K562 (cell line): ENCODE measurements at regions not wholly inside any gene's neighbourhood (a gene's known extent, or its start where the extent isn't known, plus 50 kb on each side); places are given as distances from the start of the nearest gene placed in this dataset.

ENCODE experiments used
- CBX3 ChIP-seq, 2 experiments: IDR thresholded peaks; 1 replicate in 1 of 2; 2 replicates in 1 of 2; pipeline ENCODE4 v1.6.1; 2012; ENCODE audit warnings: inconsistent platforms in 2 of 2, low read length in 2 of 2, borderline replicate concordance in 1 of 2, control low read depth in 1 of 2
- CHAMP1 ChIP-seq: fragments of 450-650 bp; IDR thresholded peaks from 2 replicates; pipeline ENCODE4 v1.6.1; 2016; ENCODE audit warnings: mild to moderate bottlenecking
- GTF2E2 ChIP-seq: fragments of 200-800 bp; sonication (Bioruptor generic); IDR thresholded peaks from 2 replicates; pipeline ENCODE4 v1.6.1; 2016; ENCODE audit warnings: missing genetic modification characterization, missing compliant biosample characterization
- MTA3 ChIP-seq: fragments of 450-650 bp; formaldehyde crosslinking; IDR thresholded peaks from 2 replicates; pipeline ENCODE4 v1.6.1; 2017; ENCODE audit warnings: mild to moderate bottlenecking, borderline replicate concordance
- PML ChIP-seq: IDR thresholded peaks from 2 replicates; pipeline ENCODE4 v1.6.1; 2012; ENCODE audit warnings: low read length, inconsistent platforms
- PURB ChIP-seq: sonication (generic); formaldehyde crosslinking; IDR thresholded peaks from 2 replicates; pipeline ENCODE4 v1.9.0; 2021; ENCODE audit warnings: low read depth, mild to moderate bottlenecking, missing genetic modification reagents
- SP1 ChIP-seq: sonication (generic); formaldehyde crosslinking; IDR thresholded peaks from 2 replicates; pipeline ENCODE4 v1.8.1; 2022; ENCODE audit warnings: mild to moderate bottlenecking, missing genetic modification reagents
- SP2 ChIP-seq: IDR thresholded peaks from 2 replicates; pipeline ENCODE4 v1.6.1; 2011; ENCODE audit warnings: mild to moderate bottlenecking, low read depth, low read length, moderate library complexity; ENCODE audit not compliant: poor library complexity, severe bottlenecking; ENCODE audit errors: extremely low read depth
- TAL1 ChIP-seq: fragments of 450-650 bp; IDR thresholded peaks from 2 replicates; pipeline ENCODE4 v1.6.1; 2016; ENCODE audit warnings: mild to moderate bottlenecking
- ZBTB17 ChIP-seq: fragments of 450-650 bp; formaldehyde crosslinking; IDR thresholded peaks from 2 replicates; pipeline ENCODE4 v1.4.0; 2020; ENCODE audit warnings: mild to moderate bottlenecking
- ZBTB40 ChIP-seq, 2 experiments: fragments of 450-650 bp in 1 of 2; sonication (generic) in 1 of 2; formaldehyde crosslinking in 1 of 2; IDR thresholded peaks; 2 replicates each; pipeline versions ENCODE4 v1.7.1 to v1.9.0; 2016 to 2022; ENCODE audit warnings: inconsistent platforms in 1 of 2, mild to moderate bottlenecking in 1 of 2, missing genetic modification reagents in 1 of 2
- ZMIZ1 ChIP-seq, 2 experiments: fragments of 150-350 bp in 1 of 2; IDR thresholded peaks; 2 replicates each; pipeline ENCODE4 v1.6.1; 2012 to 2016; ENCODE audit warnings: low read depth in 2 of 2, low read length in 2 of 2, mild to moderate bottlenecking in 1 of 2, moderate library complexity in 1 of 2
- ZNF217 ChIP-seq: sonication (generic); formaldehyde crosslinking; IDR thresholded peaks from 2 replicates; pipeline ENCODE4 v1.8.0; 2022; ENCODE audit warnings: mild to moderate bottlenecking, missing genetic modification reagents
- ZNF589 ChIP-seq: fragments of 200-800 bp; sonication (Bioruptor generic); IDR thresholded peaks from 2 replicates; pipeline ENCODE4 v1.6.1; 2016; ENCODE audit warnings: low read depth, missing genetic modification characterization, missing compliant biosample characterization

- TF ChIP-seq CHAMP1 (no peak), PML (no peak), SP1 (CRISPR knock-in tag) (no peak), ZNF589 (CRISPR knock-in tag) (no peak), ZNF217 (CRISPR knock-in tag) (no peak), PURB (CRISPR knock-in tag) (0 out of 2 replicates have a peak, but pooled peaks have one; percentile 26), SP2 (no peak), CBX3 (IDR thresholded peaks at IDR 0.05; ENCODE audit: borderline replicate concordance in 1 of 2, low read length in 2 of 2) (no peak), TAL1 (no peak), ZMIZ1 (IDR thresholded peaks at IDR 0.05; ENCODE audit: low read depth in 2 of 2, low read length in 2 of 2) (no peak), GTF2E2 (no peak), ZBTB17 (CRISPR knock-in tag) (no peak), MTA3 (no peak), ZBTB40 (IDR thresholded peaks at IDR 0.05) (no peak), ZBTB40 (CRISPR knock-in tag; IDR thresholded peaks at IDR 0.05) (peak; percentile 52; the same call in 1 of the 2 replicates)
Observed at GRCh38 chr22:22830193-22830592, 57.4 kb upstream of the IGLL5 start (continued).
